Large intestine (tissue), 3 donors: ENCODE measurements at regions not wholly inside any gene's neighbourhood (a gene's known extent, or its start where the extent isn't known, plus 50 kb on each side); places are given as distances from the start of the nearest gene placed in this dataset.

Experiments
- DNase-seq, 2 donors: peaks; one replicate each; pipeline versions ENCODE4 v3.0.0 to v3.0.0-alpha.2; 2013
- H3K27ac ChIP-seq: one replicate; pipeline ENCODE4 v1.5.1; 2013; ENCODE audit warnings: low read length
- H3K27me3 ChIP-seq: 2 replicates; pipeline ENCODE4 v1.6.1; 2013; ENCODE audit warnings: low read length; ENCODE audit not compliant: control insufficient read depth, insufficient read depth
- H3K36me3 ChIP-seq: 2 replicates; pipeline ENCODE4 v1.6.1; 2013; ENCODE audit warnings: low read length; ENCODE audit not compliant: control insufficient read depth, insufficient read depth
- H3K4me1 ChIP-seq: one replicate; pipeline ENCODE4 v1.6.1; 2013; ENCODE audit warnings: low read length; ENCODE audit not compliant: control insufficient read depth, insufficient read depth
- H3K4me3 ChIP-seq: one replicate; pipeline ENCODE4 v1.5.1; 2013; ENCODE audit warnings: low read length
- H3K9me3 ChIP-seq: one replicate; pipeline ENCODE4 v1.6.1; 2013; ENCODE audit warnings: mild to moderate bottlenecking, low read depth, low read length, moderate library complexity; ENCODE audit not compliant: control insufficient read depth
- WGBS: methylation state at CpG from one replicate; pipeline ENCODE4 v1.1.5; 2013; ENCODE audit warnings: low lambda C conversion rate; ENCODE audit not compliant: insufficient coverage; 5-methylcytosine and 5-hydroxymethylcytosine counted together

DNA sequence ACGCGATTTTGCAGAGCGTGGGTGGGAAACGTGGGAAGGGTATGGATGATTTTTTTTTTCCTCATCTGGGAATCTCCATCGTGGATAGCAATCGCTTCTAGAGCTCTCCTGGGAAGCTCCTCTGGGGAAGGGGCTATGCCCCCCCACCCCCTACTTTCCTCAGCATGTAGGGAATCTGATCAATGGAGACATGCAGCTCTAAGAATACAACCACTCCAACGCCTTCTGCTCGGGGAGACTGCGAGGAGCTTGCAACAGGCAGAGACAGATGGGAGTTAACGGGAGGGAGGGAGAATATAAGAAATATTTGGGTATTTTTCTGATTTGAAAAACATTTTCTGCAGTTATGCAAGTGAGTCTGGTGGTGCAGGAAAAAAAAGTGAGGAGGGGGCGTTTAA, 104.6 kb upstream of the HSD17B12 start:
- Histone ChIP-seq H3K36me3 (no peaks in the 10 kb centered on the region), H3K27ac (no peak overlapping the region), H3K27me3 (peaks cover 98% of the 10 kb centered on the region), H3K4me1 (peaks cover 3% of the 10 kb centered on the region), H3K9me3 (peaks cover 2% of the 10 kb centered on the region), H3K4me3 (peak overlapping the region; percentile 24)
- 7% methylated on average over 5 of the region's 11 CpGs for WGBS
- DNase-seq = no peak

- H3K4me3 ChIP-seq = peak overlapping the region; percentile 1
- 10% methylated on average over 2 of the region's 11 CpGs for WGBS
- H3K27ac ChIP-seq = no peak overlapping the region
- peaks cover 98% of the 10 kb centered on the region for H3K27me3 ChIP-seq
- peaks cover 3% of the 10 kb centered on the region for H3K4me1 ChIP-seq
- no peak for DNase-seq
- peaks cover 5% of the 10 kb centered on the region for H3K9me3 ChIP-seq
- no peaks in the 10 kb centered on the region for H3K36me3 ChIP-seq
Measured at GRCh38 chr11:43576320-43576802, 104.2 kb upstream of the HSD17B12 start.

DNA sequence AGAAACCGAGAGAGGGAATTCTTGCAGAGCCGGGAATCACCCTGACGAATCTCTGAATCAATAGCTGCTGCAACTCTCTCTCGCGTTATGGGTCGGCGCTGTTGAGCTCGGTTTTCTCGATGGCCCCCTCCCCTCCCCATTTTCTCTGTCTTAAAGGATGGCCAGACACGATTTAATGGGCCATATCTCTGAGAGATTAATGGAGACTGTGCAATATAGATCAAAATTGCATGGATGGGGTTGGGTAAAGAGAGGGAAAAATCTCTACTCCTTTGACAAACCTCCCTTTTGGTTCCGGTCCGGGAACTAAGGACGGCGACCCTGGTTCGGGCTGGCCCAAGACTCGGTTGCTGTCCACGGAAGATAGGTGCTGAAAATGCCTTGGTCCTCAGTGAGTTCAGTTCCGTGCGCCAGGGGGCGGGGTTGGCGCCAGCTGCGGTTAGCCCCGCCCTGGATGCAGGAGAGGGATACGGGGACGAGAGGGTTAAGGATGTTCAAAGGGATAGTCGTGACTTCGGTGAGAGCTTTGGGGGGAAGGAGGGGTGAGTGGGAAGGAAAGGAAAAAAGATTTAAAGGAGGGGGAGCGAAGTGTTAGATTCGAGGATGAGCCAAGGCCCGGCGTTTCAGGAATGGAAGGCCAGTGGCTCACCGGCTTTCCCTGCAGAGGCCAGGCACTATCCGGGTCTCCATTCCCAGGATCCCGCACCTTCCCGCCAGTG, 103.6 kb upstream of the HSD17B12 start:
- peak overlapping the region; percentile 1 for H3K4me3 ChIP-seq
- H3K9me3 ChIP-seq = peaks cover 5% of the 10 kb centered on the region
- peak; percentile 31 to 39 for DNase-seq
- H3K27ac ChIP-seq = no peak overlapping the region
- no peaks in the 10 kb centered on the region for H3K36me3 ChIP-seq
- no CpG with 5 or more reads among the region's 35 CpGs for WGBS
- H3K4me1 ChIP-seq = peaks cover 3% of the 10 kb centered on the region
- H3K27me3 ChIP-seq = peaks cover 98% of the 10 kb centered on the region

- no CpG with 5 or more reads among the region's 17 CpGs for WGBS
- peaks cover 5% of the 10 kb centered on the region for H3K9me3 ChIP-seq
Measured at GRCh38 chr11:43577566-43578264, 102.8 kb upstream of the HSD17B12 start.

DNA sequence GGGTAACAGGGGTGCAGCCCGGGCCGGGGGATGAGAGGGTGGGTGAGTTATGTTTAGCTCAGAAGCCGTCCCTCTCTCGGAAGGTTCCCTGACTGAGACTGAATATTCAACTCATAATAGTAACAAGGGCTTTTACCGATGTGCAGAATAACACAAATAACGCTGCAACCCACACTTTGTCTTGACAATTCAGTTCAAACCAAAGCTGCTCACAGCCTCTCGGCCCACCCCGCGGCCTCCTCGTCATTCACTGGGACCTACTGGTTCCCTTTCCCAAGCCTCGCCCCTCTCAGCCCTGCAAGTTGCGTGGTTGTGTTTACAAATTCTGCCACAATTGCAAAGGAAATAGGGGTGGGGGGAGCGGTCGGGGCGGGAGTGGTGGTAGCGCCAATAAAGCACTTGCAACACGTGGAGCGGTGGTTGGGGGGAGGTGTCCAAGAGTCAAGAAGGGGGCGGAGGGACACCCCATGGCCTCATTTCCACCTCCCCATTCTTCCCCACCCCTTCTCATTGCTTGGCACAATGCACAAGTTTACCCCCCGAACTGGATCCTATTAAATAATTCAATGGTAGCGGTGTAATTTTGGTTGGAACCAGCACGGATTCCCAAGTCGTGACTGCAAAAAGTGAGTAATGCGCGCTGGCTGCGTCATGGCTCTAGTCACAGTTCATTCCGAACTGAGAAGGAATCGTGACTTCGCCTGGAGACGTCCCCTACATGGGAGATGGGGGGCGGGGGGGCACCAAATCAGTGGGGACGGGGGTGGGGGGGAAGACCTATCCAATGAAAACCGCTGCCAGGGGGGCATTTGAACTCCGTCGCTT, 102.0 kb upstream of the HSD17B12 start:
- H3K4me3 ChIP-seq = no peak overlapping the region
- WGBS = no CpG with 5 or more reads among the region's 35 CpGs
- H3K9me3 ChIP-seq = peaks cover 7% of the 10 kb centered on the region
- H3K27me3 ChIP-seq = peaks cover 100% of the 10 kb centered on the region
- DNase-seq = no peak
- H3K4me1 ChIP-seq = peaks cover 3% of the 10 kb centered on the region
- no peak overlapping the region for H3K27ac ChIP-seq
- no peaks in the 10 kb centered on the region for H3K36me3 ChIP-seq

More at GRCh38 chr11:43577566-43578264, 102.8 kb upstream of the HSD17B12 start:
- DNase-seq = no peak
- Histone ChIP-seq H3K4me3 (no peak overlapping the region), H3K4me1 (peaks cover 3% of the 10 kb centered on the region), H3K27me3 (peaks cover 100% of the 10 kb centered on the region), H3K27ac (no peak overlapping the region), H3K36me3 (no peaks in the 10 kb centered on the region)

GRCh38 chr11:43579171-43579918, 101.2 kb upstream of the HSD17B12 start:
- no CpG with 5 or more reads among the region's 83 CpGs for WGBS
- Histone ChIP-seq H3K9me3 (peaks cover 7% of the 10 kb centered on the region), H3K27me3 (peaks cover 100% of the 10 kb centered on the region), H3K36me3 (no peaks in the 10 kb centered on the region), H3K4me1 (peaks cover 3% of the 10 kb centered on the region), H3K4me3 (peak overlapping the region; percentile 32), H3K27ac (no peak overlapping the region)
- DNase-seq = peak in 1 of 2 donors; percentile 44

DNA sequence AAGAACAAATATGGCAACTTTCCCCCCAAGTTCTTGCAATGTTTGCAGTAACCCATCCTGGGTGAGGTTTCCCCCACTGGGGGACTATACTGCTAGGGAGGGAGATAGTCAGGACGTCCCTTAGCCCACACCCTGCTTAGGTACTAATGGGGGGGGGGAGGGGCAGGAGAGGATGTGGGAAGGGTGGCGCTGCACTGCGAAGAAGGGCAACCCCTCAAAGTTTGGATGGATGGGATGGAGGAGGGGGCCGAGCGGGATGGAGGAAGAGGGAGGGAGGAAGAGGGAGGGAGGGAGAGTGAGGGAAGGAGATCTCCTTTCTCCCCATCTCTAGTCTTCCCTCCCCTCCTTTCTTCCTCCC, 100.6 kb upstream of the HSD17B12 start:
- DNase-seq = no peak
- Histone ChIP-seq H3K4me3 (peak overlapping the region; percentile 32), H3K27ac (no peak overlapping the region), H3K27me3 (peaks cover 100% of the 10 kb centered on the region), H3K36me3 (no peaks in the 10 kb centered on the region), H3K4me1 (peaks cover 3% of the 10 kb centered on the region), H3K9me3 (peaks cover 7% of the 10 kb centered on the region)
- no CpG with 5 or more reads among the region's 5 CpGs for WGBS

GRCh38 chr11:43580735-43581369, 99.7 kb upstream of the HSD17B12 start:
- no peaks in the 10 kb centered on the region for H3K36me3 ChIP-seq
- DNase-seq = no peak
- no peak overlapping the region for H3K4me3 ChIP-seq
- peaks cover 95% of the 10 kb centered on the region for H3K27me3 ChIP-seq
- no peak overlapping the region for H3K27ac ChIP-seq
- WGBS = no CpG with 5 or more reads among the region's 39 CpGs
- peaks cover 7% of the 10 kb centered on the region for H3K9me3 ChIP-seq
- H3K4me1 ChIP-seq = peaks cover 3% of the 10 kb centered on the region

GRCh38 chr11:43581370-43582023, 99.0 kb upstream of the HSD17B12 start:
- DNase-seq = no peak
- peaks cover 95% of the 10 kb centered on the region for H3K27me3 ChIP-seq
- H3K36me3 ChIP-seq = no peaks in the 10 kb centered on the region
- H3K4me1 ChIP-seq = peaks cover 3% of the 10 kb centered on the region
- H3K27ac ChIP-seq = no peak overlapping the region
- H3K9me3 ChIP-seq = peaks cover 7% of the 10 kb centered on the region
- WGBS = no CpG with 5 or more reads among the region's 39 CpGs
- no peak overlapping the region for H3K4me3 ChIP-seq
